Type B pancreatic cell (in vitro differentiated cells): ENCODE measurements at regions not wholly inside any gene's neighbourhood (a gene's known extent, or its start where the extent isn't known, plus 50 kb on each side); places are given as distances from the start of the nearest gene placed in this dataset.
"Not testable (repeated sequence)": the region's sequence is repeated elsewhere in the genome, so short reads cannot be mapped to it uniquely, and the experiment has no call there.

Experiments used
- DNase-seq: peaks from one replicate; pipeline ENCODE4 v3.0.0; 2021; ENCODE audit warnings: mixed read lengths; ENCODE audit not compliant: unreplicated experiment; ENCODE audit errors: extremely low spot score
- H3K27ac Mint-ChIP-seq: 2 replicates; pipeline ENCODE4 v1.8.0; 2021; ENCODE audit warnings: mild to moderate bottlenecking, mixed read lengths
- H3K27me3 Mint-ChIP-seq: 2 replicates; pipeline ENCODE4 v1.8.0; 2021; ENCODE audit warnings: mixed read lengths
- H3K36me3 Mint-ChIP-seq: 2 replicates; pipeline ENCODE4 v1.8.0; 2021; ENCODE audit warnings: mixed read lengths
- H3K4me1 Mint-ChIP-seq: one replicate; pipeline ENCODE4 v1.8.0; 2021; ENCODE audit warnings: mixed read lengths; ENCODE audit not compliant: unreplicated experiment
- H3K4me3 Mint-ChIP-seq: 2 replicates; pipeline ENCODE4 v1.8.0; 2021; ENCODE audit warnings: mild to moderate bottlenecking, mixed read lengths
- H3K9me3 Mint-ChIP-seq: 2 replicates; pipeline ENCODE4 v1.8.0; 2021; ENCODE audit warnings: mixed read lengths
- TF ChIP-seq, protein P1 (sequence below): fragments of 200-600 bp; sonication (generic); conservative IDR thresholded peaks from 2 replicates; pipeline ENCODE4 v1.5.0; 2021; ENCODE audit warnings: antibody characterized with exemption, mild to moderate bottlenecking

DNA sequence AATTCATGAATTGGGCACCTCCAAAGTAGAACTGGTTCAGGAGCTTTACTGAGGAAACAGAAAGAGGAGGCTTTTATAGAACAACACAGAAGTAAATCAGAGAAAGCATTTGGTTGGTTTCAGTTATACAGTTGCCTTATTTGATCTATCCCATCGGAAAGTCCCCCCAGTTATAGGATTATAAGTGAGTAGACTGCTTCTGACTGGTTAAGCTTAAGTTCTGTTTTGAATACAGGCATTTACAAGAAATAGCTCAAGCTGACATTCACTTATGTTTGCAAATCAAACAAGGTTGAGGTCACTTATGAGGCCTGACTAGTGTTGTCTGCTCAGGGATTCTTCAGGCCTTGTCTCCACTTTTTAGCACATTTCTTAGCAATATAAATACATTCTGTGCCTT is 857.4 kb downstream of the EFNB2 start:
- H3K9me3 Mint-ChIP-seq: peaks cover 4% of the 10 kb centered on the region
- H3K4me1 Mint-ChIP-seq: no peaks in the 10 kb centered on the region
- TF ChIP-seq, protein P1, sequence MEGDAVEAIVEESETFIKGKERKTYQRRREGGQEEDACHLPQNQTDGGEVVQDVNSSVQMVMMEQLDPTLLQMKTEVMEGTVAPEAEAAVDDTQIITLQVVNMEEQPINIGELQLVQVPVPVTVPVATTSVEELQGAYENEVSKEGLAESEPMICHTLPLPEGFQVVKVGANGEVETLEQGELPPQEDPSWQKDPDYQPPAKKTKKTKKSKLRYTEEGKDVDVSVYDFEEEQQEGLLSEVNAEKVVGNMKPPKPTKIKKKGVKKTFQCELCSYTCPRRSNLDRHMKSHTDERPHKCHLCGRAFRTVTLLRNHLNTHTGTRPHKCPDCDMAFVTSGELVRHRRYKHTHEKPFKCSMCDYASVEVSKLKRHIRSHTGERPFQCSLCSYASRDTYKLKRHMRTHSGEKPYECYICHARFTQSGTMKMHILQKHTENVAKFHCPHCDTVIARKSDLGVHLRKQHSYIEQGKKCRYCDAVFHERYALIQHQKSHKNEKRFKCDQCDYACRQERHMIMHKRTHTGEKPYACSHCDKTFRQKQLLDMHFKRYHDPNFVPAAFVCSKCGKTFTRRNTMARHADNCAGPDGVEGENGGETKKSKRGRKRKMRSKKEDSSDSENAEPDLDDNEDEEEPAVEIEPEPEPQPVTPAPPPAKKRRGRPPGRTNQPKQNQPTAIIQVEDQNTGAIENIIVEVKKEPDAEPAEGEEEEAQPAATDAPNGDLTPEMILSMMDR: no peak
- H3K27ac Mint-ChIP-seq: no peak overlapping the region
- no peak overlapping the region for H3K4me3 Mint-ChIP-seq
- no peaks in the 10 kb centered on the region for H3K36me3 Mint-ChIP-seq
- H3K27me3 Mint-ChIP-seq: no peaks in the 10 kb centered on the region
- no peak for DNase-seq

- no peak overlapping the region for H3K27ac Mint-ChIP-seq
- H3K9me3 Mint-ChIP-seq: peaks cover 4% of the 10 kb centered on the region
- TF ChIP-seq, protein P1: no peak
- no peak overlapping the region for H3K4me3 Mint-ChIP-seq
- no peaks in the 10 kb centered on the region for H3K27me3 Mint-ChIP-seq
- H3K36me3 Mint-ChIP-seq: no peaks in the 10 kb centered on the region
- H3K4me1 Mint-ChIP-seq: no peaks in the 10 kb centered on the region
- DNase-seq: no peak
Measured at GRCh38 chr13:105672881-105673280, 862.6 kb downstream of the EFNB2 start.

DNA sequence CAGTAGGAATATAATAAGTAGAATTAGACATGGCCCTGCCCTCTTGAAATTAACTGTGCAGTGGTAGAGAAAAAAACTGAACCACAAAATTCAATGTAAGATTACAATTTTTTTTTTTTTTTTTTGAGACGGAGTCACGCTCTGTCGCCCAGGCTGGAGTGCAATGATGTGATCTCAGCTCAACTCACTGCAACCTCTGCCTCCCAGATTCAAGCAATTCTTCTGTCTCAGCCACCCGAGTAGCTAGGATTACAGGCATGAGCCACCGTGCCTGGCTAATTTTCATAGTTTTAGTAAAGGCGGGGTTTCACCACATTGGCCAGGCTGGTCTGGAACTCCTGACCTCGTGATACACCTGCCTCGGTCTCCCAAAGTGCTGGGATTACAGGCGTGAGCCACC is 864.3 kb downstream of the EFNB2 start:
- H3K4me1 Mint-ChIP-seq, H3K4me3 Mint-ChIP-seq, DNase-seq, H3K9me3 Mint-ChIP-seq, H3K27ac Mint-ChIP-seq, H3K27me3 Mint-ChIP-seq, H3K36me3 Mint-ChIP-seq: not testable (repeated sequence)

GRCh38 chr13:105670179-105670990 is 865.1 kb downstream of the EFNB2 start:
- Mint-ChIP-seq H3K27ac (no peak overlapping the region), H3K4me1 (no peaks in the 10 kb centered on the region), H3K9me3 (peaks cover 3% of the 10 kb centered on the region), H3K36me3 (no peaks in the 10 kb centered on the region), H3K4me3 (no peak overlapping the region), H3K27me3 (no peaks in the 10 kb centered on the region)
- TF ChIP-seq, protein P1: no peak
- no peak for DNase-seq

- peaks cover 5% of the 10 kb centered on the region for H3K27me3 Mint-ChIP-seq
- H3K4me1 Mint-ChIP-seq: peaks cover 9% of the 10 kb centered on the region
- no peaks in the 10 kb centered on the region for H3K36me3 Mint-ChIP-seq
- H3K27ac Mint-ChIP-seq: no peak overlapping the region
- no peak overlapping the region for H3K4me3 Mint-ChIP-seq
- H3K9me3 Mint-ChIP-seq: no peaks in the 10 kb centered on the region
- TF ChIP-seq, protein P1: no peak
- no peak for DNase-seq
Measured at GRCh38 chr13:105665284-105665683, 870.2 kb downstream of the EFNB2 start.

DNA sequence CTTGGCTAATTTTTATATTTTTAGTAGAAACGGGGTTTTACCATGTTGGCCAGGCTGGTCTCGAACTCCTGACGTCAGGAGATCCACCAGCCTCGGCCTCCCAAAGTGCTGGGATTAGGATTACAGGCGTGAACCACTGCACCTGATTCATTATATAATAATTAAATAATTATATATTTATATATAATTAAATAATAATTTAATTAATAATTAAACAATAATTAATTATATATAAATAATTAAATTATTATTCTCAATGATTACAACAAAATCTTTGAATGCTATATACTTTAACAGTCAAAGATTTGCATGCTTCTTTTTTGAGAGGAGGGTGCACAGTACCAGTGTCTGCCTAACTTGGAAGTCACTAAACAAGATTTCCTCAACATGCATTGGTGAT is 872.3 kb downstream of the EFNB2 start:
- peaks cover 9% of the 10 kb centered on the region for H3K27me3 Mint-ChIP-seq
- H3K9me3 Mint-ChIP-seq: no peaks in the 10 kb centered on the region
- H3K4me1 Mint-ChIP-seq: peaks cover 26% of the 10 kb centered on the region
- no peak overlapping the region for H3K27ac Mint-ChIP-seq
- no peak for DNase-seq
- no peak overlapping the region for H3K4me3 Mint-ChIP-seq
- TF ChIP-seq, protein P1: no peak
- H3K36me3 Mint-ChIP-seq: no peaks in the 10 kb centered on the region
